HG03439 (cell line): ENCODE measurements at regions not wholly inside any gene's neighbourhood (a gene's known extent, or its start where the extent isn't known, plus 50 kb on each side); places are given as distances from the start of the nearest gene placed in this dataset.
"Not testable (repeated sequence)": the region's sequence is repeated elsewhere in the genome, so short reads cannot be mapped to it uniquely, and the experiment has no call there.

Experiments used
- ATAC-seq: cut with Tn5 transposase; IDR thresholded peaks from one replicate; pipeline ENCODE4 v1.9.1; 2021; ENCODE audit warnings: mild to moderate bottlenecking, moderate library complexity; ENCODE audit not compliant: unreplicated experiment

- not testable (repeated sequence) for ATAC-seq
Measured at GRCh38 chr9:67423049-67423728, 430.8 kb upstream of the SPATA31A3 start.

- not testable (repeated sequence) for ATAC-seq
Measured at GRCh38 chr9:67418496-67419079, 426.2 kb upstream of the SPATA31A3 start.

- ATAC-seq, result not testable (repeated sequence)
Measured at GRCh38 chr9:67417341-67417983, 425.1 kb upstream of the SPATA31A3 start.

GRCh38 chr9:67416639-67417038, 424.3 kb upstream of the SPATA31A3 start:
- not testable (repeated sequence) for ATAC-seq

GRCh38 chr9:67410606-67411220, 418.4 kb upstream of the SPATA31A3 start:
- ATAC-seq, result not testable (repeated sequence)

GRCh38 chr9:67403739-67404138, 411.4 kb upstream of the SPATA31A3 start:
- ATAC-seq, result not testable (repeated sequence)

GRCh38 chr9:67397731-67398130, 405.4 kb upstream of the SPATA31A3 start:
- ATAC-seq, result not testable (repeated sequence)

- not testable (repeated sequence) for ATAC-seq
Measured at GRCh38 chr9:67394782-67395181, 402.4 kb upstream of the SPATA31A3 start.

- ATAC-seq, result not testable (repeated sequence)
Measured at GRCh38 chr9:67394038-67394437, 401.7 kb upstream of the SPATA31A3 start.

- not testable (repeated sequence) for ATAC-seq
Measured at GRCh38 chr9:67369664-67370063, 377.3 kb upstream of the SPATA31A3 start.

- not testable (repeated sequence) for ATAC-seq
Measured at GRCh38 chr9:67362325-67362724, 370.0 kb upstream of the SPATA31A3 start.

GRCh38 chr9:67353961-67354360, 361.6 kb upstream of the SPATA31A3 start:
- not testable (repeated sequence) for ATAC-seq

- ATAC-seq, result not testable (repeated sequence)
Measured at GRCh38 chr9:67349424-67349759, 357.0 kb upstream of the SPATA31A3 start.

- ATAC-seq, result not testable (repeated sequence)
Measured at GRCh38 chr9:67348562-67349423, 356.4 kb upstream of the SPATA31A3 start.

- ATAC-seq, result not testable (repeated sequence)
Measured at GRCh38 chr9:67348094-67348493, 355.7 kb upstream of the SPATA31A3 start.

GRCh38 chr9:67339216-67339615, 346.9 kb upstream of the SPATA31A3 start:
- ATAC-seq, result not testable (repeated sequence)

- ATAC-seq, result not testable (repeated sequence)
Measured at GRCh38 chr9:67338201-67338600, 345.9 kb upstream of the SPATA31A3 start.

GRCh38 chr9:67334727-67335572, 342.6 kb upstream of the SPATA31A3 start:
- not testable (repeated sequence) for ATAC-seq

GRCh38 chr9:67331634-67332033, 339.3 kb upstream of the SPATA31A3 start:
- not testable (repeated sequence) for ATAC-seq

GRCh38 chr9:67313409-67313808, 321.1 kb upstream of the SPATA31A3 start:
- not testable (repeated sequence) for ATAC-seq
